SU-DHL-6 (cell line): ENCODE measurements at regions not wholly inside any gene's neighbourhood (a gene's known extent, or its start where the extent isn't known, plus 50 kb on each side); places are given as distances from the start of the nearest gene placed in this dataset.

Source experiments
- CTCF ChIP-seq: fragments of 200-600 bp; sonication (generic); IDR thresholded peaks from one replicate; pipeline ENCODE4 v1.5.1; 2017; ENCODE audit warnings: antibody characterized with exemption, mild to moderate bottlenecking, low read length, moderate library complexity; ENCODE audit not compliant: insufficient read depth, poor library complexity, severe bottlenecking
- EZH2phosphoT487 ChIP-seq: fragments of 200-600 bp; sonication (generic), shearing (Covaris generic); conservative IDR thresholded peaks from 2 replicates; pipeline ENCODE4 v1.6.1; 2018; ENCODE audit warnings: mild to moderate bottlenecking, antibody characterized with exemption, low read length, moderate library complexity, mixed read lengths

- TF ChIP-seq CTCF (no peak), EZH2phosphoT487 (no peak)
Measured at GRCh38 chr2:39492716-39493115, 55.6 kb upstream of the MAP4K3 start.
